Right atrium auricular region (tissue), 2 donors: ENCODE measurements at regions not wholly inside any gene's neighbourhood (a gene's known extent, or its start where the extent isn't known, plus 50 kb on each side); places are given as distances from the start of the nearest gene placed in this dataset.
"Not testable (repeated sequence)": the region's sequence is repeated elsewhere in the genome, so short reads cannot be mapped to it uniquely, and the experiment has no call there.

Source experiments
- DNase-seq: peaks from one replicate; pipeline ENCODE4 v3.0.0-alpha.2; 2019; ENCODE audit warnings: low spot score
- H3K27ac ChIP-seq, 2 donors: fragments of 200-600 bp; sonication (generic); 1 replicate in 1 of 2; 2 replicates in 1 of 2; pipeline ENCODE4 v1.5.1; 2016 to 2019
- H3K27me3 ChIP-seq, 2 donors: fragments of 200-600 bp; sonication (generic); one replicate each; pipeline versions ENCODE4 v1.5.1 to v1.6.0; 2017 to 2019
- H3K36me3 ChIP-seq: fragments of 200-600 bp; sonication (generic); one replicate; pipeline ENCODE4 v1.5.1; 2016
- H3K4me1 ChIP-seq, 2 donors: fragments of 200-600 bp; sonication (generic); one replicate each; pipeline versions ENCODE4 v1.5.1 to v1.6.0; 2017 to 2019
- H3K4me3 ChIP-seq, 2 donors: fragments of 200-600 bp; sonication (generic); 1 replicate in 1 of 2; 2 replicates in 1 of 2; pipeline ENCODE4 v1.5.1; 2017 to 2019; ENCODE audit warnings: mild to moderate bottlenecking in 1 of 2, moderate library complexity in 1 of 2
- H3K9me3 ChIP-seq, 2 donors: fragments of 200-600 bp; sonication (generic); one replicate each; pipeline ENCODE4 v1.5.1; 2019
- CTCF ChIP-seq, 2 donors: fragments of 200-600 bp; sonication (generic); IDR thresholded peaks; one replicate each; pipeline ENCODE4 v1.5.1; 2019; ENCODE audit warnings: antibody characterized with exemption in 2 of 2

GRCh38 chr13:53298396-53298795, 269.8 kb downstream of the OLFM4 start:
- H3K4me1 ChIP-seq: no peaks in the 10 kb centered on the region
- DNase-seq: no peak
- no peak overlapping the region for H3K4me3 ChIP-seq
- no peak for TF ChIP-seq CTCF (IDR thresholded peaks at IDR 0.05)
- no peaks in the 10 kb centered on the region for H3K27me3 ChIP-seq
- no peaks in the 10 kb centered on the region for H3K36me3 ChIP-seq
- H3K9me3 ChIP-seq: no peaks in the 10 kb centered on the region
- H3K27ac ChIP-seq: no peak overlapping the region

- Histone ChIP-seq H3K4me1 (no peaks in the 10 kb centered on the region), H3K27ac (no peak overlapping the region), H3K27me3 (no peaks in the 10 kb centered on the region), H3K4me3 (no peak overlapping the region), H3K9me3 (no peaks in the 10 kb centered on the region), H3K36me3 (no peaks in the 10 kb centered on the region)
- no peak for DNase-seq
- no peak for TF ChIP-seq CTCF (IDR thresholded peaks at IDR 0.05)
Measured at GRCh38 chr13:53301449-53301848, 272.8 kb downstream of the OLFM4 start.

GRCh38 chr13:53305419-53305818, 276.8 kb downstream of the OLFM4 start:
- not testable (repeated sequence) for H3K27me3 ChIP-seq, H3K4me3 ChIP-seq, H3K36me3 ChIP-seq

GRCh38 chr13:53310786-53311185, 282.2 kb downstream of the OLFM4 start:
- no peak overlapping the region for H3K27ac ChIP-seq
- no peaks in the 10 kb centered on the region for H3K9me3 ChIP-seq
- DNase-seq: no peak
- TF ChIP-seq CTCF (IDR thresholded peaks at IDR 0.05): no peak
- no peak overlapping the region for H3K4me3 ChIP-seq
- no peaks in the 10 kb centered on the region for H3K36me3 ChIP-seq
- H3K27me3 ChIP-seq: no peaks in the 10 kb centered on the region
- no peaks in the 10 kb centered on the region for H3K4me1 ChIP-seq

More at GRCh38 chr13:53305419-53305818, 276.8 kb downstream of the OLFM4 start:
- H3K9me3 ChIP-seq, DNase-seq, H3K4me1 ChIP-seq, H3K27ac ChIP-seq: not testable (repeated sequence)

- no peak overlapping the region for H3K27ac ChIP-seq
- no peaks in the 10 kb centered on the region for H3K4me1 ChIP-seq
- no peak overlapping the region for H3K4me3 ChIP-seq
- no peaks in the 10 kb centered on the region for H3K9me3 ChIP-seq
- H3K27me3 ChIP-seq: no peaks in the 10 kb centered on the region
- no peak for DNase-seq
- TF ChIP-seq CTCF (IDR thresholded peaks at IDR 0.05): no peak
- H3K36me3 ChIP-seq: no peaks in the 10 kb centered on the region
Measured at GRCh38 chr13:53311561-53311960, 282.9 kb downstream of the OLFM4 start.

GRCh38 chr13:53321296-53321801, 292.7 kb downstream of the OLFM4 start:
- H3K36me3 ChIP-seq: no peaks in the 10 kb centered on the region
- no peak for DNase-seq
- no peaks in the 10 kb centered on the region for H3K9me3 ChIP-seq
- no peak overlapping the region for H3K27ac ChIP-seq
- H3K4me3 ChIP-seq: no peak overlapping the region
- no peaks in the 10 kb centered on the region for H3K4me1 ChIP-seq
- no peak for TF ChIP-seq CTCF (IDR thresholded peaks at IDR 0.05)
- H3K27me3 ChIP-seq: no peaks in the 10 kb centered on the region
